ENCODE measurements at regions not wholly inside any gene's neighbourhood (a gene's known extent, or its start where the extent isn't known, plus 50 kb on each side); places are given as distances from the start of the nearest gene placed in this dataset.

DNA sequence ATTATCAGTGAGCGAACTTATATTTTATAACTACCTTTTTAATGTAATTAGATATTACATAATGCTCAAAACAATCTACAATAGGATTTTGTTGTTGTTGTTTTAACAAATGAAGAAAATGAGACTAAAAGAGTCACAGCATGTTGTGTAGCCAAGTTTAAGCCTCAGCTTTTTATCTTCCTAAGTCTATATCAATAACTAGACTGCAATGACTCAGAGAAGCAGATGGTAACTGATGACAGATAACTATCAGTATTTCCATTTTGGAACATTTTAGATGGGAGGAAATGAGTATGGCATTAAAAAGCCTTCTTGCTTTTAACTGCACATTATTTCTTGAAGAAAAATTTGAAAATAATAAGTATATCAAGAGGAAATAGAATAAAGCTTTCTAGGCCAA is 825.2 kb downstream of the SLITRK1 start:
- no peak for TF ChIP-seq TARDBP (IDR thresholded peaks at IDR 0.05; ENCODE audit: borderline replicate concordance)
- no peak for TF ChIP-seq EP300 (IDR thresholded peaks at IDR 0.05; ENCODE audit: borderline replicate concordance in 1 of 2, control insufficient read depth in 1 of 2, low read depth in 2 of 2, low read length in 2 of 2)
- TF ChIP-seq, protein P1, sequence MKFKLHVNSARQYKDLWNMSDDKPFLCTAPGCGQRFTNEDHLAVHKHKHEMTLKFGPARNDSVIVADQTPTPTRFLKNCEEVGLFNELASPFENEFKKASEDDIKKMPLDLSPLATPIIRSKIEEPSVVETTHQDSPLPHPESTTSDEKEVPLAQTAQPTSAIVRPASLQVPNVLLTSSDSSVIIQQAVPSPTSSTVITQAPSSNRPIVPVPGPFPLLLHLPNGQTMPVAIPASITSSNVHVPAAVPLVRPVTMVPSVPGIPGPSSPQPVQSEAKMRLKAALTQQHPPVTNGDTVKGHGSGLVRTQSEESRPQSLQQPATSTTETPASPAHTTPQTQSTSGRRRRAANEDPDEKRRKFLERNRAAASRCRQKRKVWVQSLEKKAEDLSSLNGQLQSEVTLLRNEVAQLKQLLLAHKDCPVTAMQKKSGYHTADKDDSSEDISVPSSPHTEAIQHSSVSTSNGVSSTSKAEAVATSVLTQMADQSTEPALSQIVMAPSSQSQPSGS (IDR thresholded peaks at IDR 0.05; ENCODE audit: low read length): no peak
- TF ChIP-seq, protein P2, sequence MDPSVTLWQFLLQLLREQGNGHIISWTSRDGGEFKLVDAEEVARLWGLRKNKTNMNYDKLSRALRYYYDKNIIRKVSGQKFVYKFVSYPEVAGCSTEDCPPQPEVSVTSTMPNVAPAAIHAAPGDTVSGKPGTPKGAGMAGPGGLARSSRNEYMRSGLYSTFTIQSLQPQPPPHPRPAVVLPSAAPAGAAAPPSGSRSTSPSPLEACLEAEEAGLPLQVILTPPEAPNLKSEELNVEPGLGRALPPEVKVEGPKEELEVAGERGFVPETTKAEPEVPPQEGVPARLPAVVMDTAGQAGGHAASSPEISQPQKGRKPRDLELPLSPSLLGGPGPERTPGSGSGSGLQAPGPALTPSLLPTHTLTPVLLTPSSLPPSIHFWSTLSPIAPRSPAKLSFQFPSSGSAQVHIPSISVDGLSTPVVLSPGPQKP (IDR thresholded peaks at IDR 0.05; ENCODE audit: low read depth, low read length): no peak
- TF ChIP-seq, protein P3, sequence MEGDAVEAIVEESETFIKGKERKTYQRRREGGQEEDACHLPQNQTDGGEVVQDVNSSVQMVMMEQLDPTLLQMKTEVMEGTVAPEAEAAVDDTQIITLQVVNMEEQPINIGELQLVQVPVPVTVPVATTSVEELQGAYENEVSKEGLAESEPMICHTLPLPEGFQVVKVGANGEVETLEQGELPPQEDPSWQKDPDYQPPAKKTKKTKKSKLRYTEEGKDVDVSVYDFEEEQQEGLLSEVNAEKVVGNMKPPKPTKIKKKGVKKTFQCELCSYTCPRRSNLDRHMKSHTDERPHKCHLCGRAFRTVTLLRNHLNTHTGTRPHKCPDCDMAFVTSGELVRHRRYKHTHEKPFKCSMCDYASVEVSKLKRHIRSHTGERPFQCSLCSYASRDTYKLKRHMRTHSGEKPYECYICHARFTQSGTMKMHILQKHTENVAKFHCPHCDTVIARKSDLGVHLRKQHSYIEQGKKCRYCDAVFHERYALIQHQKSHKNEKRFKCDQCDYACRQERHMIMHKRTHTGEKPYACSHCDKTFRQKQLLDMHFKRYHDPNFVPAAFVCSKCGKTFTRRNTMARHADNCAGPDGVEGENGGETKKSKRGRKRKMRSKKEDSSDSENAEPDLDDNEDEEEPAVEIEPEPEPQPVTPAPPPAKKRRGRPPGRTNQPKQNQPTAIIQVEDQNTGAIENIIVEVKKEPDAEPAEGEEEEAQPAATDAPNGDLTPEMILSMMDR (IDR thresholded peaks at IDR 0.05 in 2 of 3, conservative IDR thresholded peaks at IDR 0.05 in 1 of 3; ENCODE audit: control insufficient read depth in 2 of 3, extremely low read depth in 1 of 3, insufficient read depth in 1 of 3, low read depth in 3 of 3, low read length in 3 of 3): no peak
- TF ChIP-seq POLR2A (IDR thresholded peaks at IDR 0.05; ENCODE audit: low read depth, low read length): no peak
- TF ChIP-seq RFX5 (IDR thresholded peaks at IDR 0.05; ENCODE audit: low read depth, low read length): no peak
- no peak for TF ChIP-seq EZH2 (IDR thresholded peaks at IDR 0.05; ENCODE audit: borderline replicate concordance, control insufficient read depth, low read depth, low read length)
- no peak for TF ChIP-seq MEF2A (IDR thresholded peaks at IDR 0.05; ENCODE audit: insufficient read depth, low read depth, low read length)
- TF ChIP-seq, protein P4, sequence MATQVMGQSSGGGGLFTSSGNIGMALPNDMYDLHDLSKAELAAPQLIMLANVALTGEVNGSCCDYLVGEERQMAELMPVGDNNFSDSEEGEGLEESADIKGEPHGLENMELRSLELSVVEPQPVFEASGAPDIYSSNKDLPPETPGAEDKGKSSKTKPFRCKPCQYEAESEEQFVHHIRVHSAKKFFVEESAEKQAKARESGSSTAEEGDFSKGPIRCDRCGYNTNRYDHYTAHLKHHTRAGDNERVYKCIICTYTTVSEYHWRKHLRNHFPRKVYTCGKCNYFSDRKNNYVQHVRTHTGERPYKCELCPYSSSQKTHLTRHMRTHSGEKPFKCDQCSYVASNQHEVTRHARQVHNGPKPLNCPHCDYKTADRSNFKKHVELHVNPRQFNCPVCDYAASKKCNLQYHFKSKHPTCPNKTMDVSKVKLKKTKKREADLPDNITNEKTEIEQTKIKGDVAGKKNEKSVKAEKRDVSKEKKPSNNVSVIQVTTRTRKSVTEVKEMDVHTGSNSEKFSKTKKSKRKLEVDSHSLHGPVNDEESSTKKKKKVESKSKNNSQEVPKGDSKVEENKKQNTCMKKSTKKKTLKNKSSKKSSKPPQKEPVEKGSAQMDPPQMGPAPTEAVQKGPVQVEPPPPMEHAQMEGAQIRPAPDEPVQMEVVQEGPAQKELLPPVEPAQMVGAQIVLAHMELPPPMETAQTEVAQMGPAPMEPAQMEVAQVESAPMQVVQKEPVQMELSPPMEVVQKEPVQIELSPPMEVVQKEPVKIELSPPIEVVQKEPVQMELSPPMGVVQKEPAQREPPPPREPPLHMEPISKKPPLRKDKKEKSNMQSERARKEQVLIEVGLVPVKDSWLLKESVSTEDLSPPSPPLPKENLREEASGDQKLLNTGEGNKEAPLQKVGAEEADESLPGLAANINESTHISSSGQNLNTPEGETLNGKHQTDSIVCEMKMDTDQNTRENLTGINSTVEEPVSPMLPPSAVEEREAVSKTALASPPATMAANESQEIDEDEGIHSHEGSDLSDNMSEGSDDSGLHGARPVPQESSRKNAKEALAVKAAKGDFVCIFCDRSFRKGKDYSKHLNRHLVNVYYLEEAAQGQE (IDR thresholded peaks at IDR 0.05; ENCODE audit: low read depth, low read length): no peak

All from GM12878 (cell line).